Left colon (tissue), 2 donors: ENCODE measurements at regions not wholly inside any gene's neighbourhood (a gene's known extent, or its start where the extent isn't known, plus 50 kb on each side); places are given as distances from the start of the nearest gene placed in this dataset.
"Not testable (repeated sequence)": the region's sequence is repeated elsewhere in the genome, so short reads cannot be mapped to it uniquely, and the experiment has no call there.

Experiments
- ATAC-seq: fragments of 200-7000 bp; cut with Tn5 transposase; one replicate; pipeline ENCODE4 v1.9.1; 2020; ENCODE audit warnings: mild to moderate bottlenecking, moderate library complexity
- DNase-seq, 2 donors: peaks; one replicate each; pipeline ENCODE4 v3.0.0-alpha.2; 2020
- intact Hi-C, 2 donors: fragments of 100-400 bp; cut with DNase I in 1 of 2; cut with micrococcal nuclease in 1 of 2; formaldehyde crosslinking; loops; one replicate each; pipeline versions ENCODE4 v1.11.2 to v1.14.0; 2022; cut with DNase I, micrococcal nuclease
- donor health status: DM: no; HTN: no; CAD: no.
- donor health status: DM: yes; HTN: yes; CAD: no.

- DNase-seq, result no peak
- no peak for ATAC-seq
- intact Hi-C loops, result no loop called here
Observed at GRCh38 chr2:118589721-118590120, 257.7 kb downstream of the EN1 start.

- ATAC-seq, result no peak
- no peak for DNase-seq
- intact Hi-C loops, result no loop called here
Observed at GRCh38 chr2:118588850-118589249, 258.6 kb downstream of the EN1 start.

DNA sequence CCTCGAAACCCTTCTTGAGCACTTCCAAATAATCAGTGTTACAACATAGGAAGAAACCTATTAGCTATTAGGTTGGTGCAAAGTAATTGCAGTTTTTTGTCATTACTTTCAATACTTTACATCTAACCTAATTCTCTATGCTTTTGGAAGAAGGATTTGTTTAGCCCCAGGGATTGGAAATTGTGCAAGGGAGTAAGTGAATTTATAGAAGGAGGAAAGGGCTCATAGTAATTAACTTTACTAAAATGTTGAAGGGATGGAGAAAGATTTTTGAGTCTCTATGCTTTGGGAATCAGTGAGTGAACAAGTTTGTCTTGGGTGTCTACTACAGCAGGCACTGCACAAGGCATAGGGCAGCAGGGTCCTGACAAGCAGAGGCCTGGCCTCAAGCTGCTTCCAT is 261.1 kb downstream of the EN1 start:
- intact Hi-C loops, result no loop called here
- ATAC-seq (no peak), DNase-seq (no peak)

GRCh38 chr2:118584877-118585276 is 262.6 kb downstream of the EN1 start:
- intact Hi-C loops, result no loop called here
- DNase-seq (no peak), ATAC-seq (no peak)

GRCh38 chr2:118584062-118584749 is 263.2 kb downstream of the EN1 start:
- no peak for ATAC-seq
- intact Hi-C loops, result no loop called here
- no peak for DNase-seq

DNA sequence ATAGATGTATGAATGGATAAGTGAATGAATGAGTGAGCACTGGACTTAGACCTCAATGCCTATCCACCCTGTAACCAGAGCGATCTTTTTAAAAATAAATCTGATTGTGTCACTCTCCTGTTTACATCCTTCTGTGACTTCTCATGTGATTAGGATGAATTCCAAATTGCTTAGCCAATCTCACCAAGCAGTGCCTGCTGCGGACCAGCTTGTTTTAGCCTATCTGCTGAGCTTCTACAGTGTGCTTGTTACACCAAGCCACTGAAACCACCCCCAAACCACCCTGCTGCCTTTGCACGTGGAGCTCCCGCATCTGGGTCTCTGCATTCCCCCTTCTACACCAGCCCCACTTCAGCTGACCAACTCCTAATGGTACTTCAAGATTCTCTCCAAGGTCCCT is 265.4 kb downstream of the EN1 start:
- ATAC-seq (no peak), DNase-seq (no peak)
- intact Hi-C loops, result no loop called here

DNA sequence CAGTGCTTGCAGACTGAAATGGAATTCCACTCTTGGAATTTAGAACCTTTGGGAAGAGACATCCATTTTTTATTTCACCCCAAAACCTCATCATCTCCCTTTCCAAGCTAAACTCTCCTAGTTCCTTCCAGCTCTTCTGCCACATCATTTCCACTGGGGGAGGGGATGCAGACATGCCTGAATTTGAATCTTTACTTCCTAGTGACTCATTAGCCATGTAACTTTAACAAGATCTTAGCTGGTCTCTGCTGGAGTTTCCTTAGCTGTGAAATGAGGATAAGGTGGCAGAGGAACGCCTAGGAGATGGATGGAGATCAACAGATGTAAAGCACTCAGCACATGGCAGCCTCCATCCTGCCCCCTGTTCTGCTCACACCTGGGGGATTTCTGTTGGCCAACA is 266.8 kb downstream of the EN1 start:
- intact Hi-C loops, result no loop called here
- ATAC-seq (no peak), DNase-seq (no peak)

- ATAC-seq (no peak), DNase-seq (no peak)
- intact Hi-C loops, result no loop called here
Observed at GRCh38 chr2:118580107-118580506, 267.3 kb downstream of the EN1 start.

DNA sequence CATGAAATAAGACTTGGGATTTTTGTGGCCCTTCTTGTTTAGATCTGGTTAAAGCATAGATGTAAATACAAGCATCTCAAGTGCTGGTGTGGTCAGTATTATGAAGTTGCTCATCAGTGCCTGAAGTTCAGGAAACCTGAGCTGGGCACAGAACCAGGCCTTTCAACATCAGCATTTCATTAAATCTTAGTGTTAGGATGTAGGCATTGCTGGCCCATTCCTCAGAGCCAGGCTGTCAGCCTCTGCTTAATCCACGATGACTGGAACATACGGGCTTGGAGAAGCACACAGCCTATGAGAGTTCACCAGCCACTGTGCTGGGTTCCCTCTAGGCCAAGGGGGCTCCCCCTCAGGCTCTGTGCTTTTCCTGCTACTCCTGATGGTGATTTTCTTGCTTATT is 270.2 kb downstream of the EN1 start:
- intact Hi-C loops, result no loop called here
- DNase-seq (no peak), ATAC-seq (no peak)

DNA sequence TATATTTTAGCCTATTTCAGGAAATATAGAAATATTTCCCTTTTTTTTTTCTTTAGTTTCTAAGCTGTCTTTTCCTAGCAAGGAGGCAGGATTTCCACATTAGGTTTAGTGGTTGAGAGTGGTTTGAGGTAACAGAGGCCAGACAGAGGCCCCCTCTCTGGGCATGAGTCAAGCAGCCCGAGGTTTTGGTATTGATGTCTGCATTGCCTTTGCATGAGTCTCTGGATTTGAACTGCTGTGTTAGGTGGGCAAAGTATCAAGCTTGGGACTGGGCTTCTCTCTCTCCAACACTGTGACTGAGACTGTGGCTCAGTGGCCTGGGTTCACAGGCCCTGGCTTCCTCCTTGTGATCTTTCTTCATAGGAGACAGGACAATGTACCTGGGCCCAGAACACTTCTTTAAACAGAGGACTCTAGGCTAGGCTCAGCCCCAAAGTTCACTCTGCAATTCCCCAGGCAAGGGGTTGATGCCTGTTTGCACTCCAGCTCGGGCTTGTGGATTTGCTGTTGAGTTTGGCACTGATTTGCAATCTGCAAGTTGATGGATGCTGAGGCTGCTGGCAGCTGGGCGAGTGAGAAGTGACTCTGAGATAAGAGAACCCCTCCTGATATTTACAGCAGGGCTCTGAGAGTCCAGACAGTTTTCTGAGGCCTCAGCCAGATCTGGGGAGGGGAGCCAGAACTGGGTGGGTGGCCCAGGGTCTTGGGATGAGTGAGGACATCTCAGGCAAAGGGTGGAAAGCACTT is 271.2 kb downstream of the EN1 start:
- DNase-seq (no peak), ATAC-seq (no peak)
- intact Hi-C loops, result no loop called here

- intact Hi-C loops, DNase-seq, ATAC-seq: not testable (repeated sequence)
Observed at GRCh38 chr2:118572380-118572779, 275.1 kb downstream of the EN1 start.

DNA sequence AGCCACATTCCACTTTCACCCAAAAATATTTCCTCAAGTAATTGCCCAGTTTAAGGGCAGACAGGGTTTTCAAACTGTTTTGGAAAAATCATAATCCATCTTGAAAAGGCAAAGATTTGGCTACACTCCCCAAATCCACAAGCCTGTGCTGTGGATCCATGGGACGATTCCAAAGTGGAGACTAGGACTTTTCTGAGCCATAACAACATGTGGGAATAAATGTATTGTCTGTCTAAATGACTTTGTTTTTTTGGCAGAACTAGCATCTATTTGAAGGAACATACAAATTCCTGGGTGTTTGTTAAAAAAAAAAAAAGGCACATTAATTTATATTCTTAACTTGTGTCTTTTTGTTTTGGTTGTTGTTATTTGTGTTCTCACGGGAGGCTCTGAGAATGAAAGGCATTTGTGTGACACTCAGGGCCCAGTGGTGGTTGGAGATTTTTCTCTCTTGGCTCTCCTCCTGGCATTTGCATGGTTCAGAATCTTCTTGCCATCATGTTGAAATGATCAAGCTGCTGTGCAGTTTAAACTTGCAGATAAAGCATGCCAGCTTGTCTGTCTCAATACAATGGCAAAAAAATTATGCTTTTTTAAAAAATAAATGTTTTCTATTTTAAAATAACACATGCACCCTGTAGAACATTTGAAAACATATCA is 277.4 kb downstream of the EN1 start:
- ATAC-seq (no peak), DNase-seq (no peak)
- intact Hi-C loops, result no loop called here

DNA sequence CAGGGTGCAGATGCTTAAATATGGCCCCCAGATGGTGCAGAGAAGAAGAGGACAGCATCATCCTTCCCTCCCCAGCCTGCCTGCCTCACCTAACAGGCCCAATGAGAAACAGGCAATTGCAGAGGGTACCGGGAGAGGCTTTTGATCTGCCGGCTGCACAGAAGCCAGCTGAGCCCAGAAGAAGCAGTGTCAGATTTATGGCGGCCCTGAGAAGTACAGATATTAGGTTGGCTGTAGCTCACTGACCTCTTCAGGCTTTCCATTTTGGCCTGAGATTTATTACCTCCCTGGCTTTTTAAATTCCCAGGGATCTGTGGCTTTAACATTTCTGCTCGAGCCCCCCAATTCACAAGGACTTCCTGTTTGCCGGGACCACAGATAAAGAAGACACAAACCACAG is 278.7 kb downstream of the EN1 start:
- ATAC-seq (no peak), DNase-seq (no peak)
- intact Hi-C loops, result no loop called here

DNA sequence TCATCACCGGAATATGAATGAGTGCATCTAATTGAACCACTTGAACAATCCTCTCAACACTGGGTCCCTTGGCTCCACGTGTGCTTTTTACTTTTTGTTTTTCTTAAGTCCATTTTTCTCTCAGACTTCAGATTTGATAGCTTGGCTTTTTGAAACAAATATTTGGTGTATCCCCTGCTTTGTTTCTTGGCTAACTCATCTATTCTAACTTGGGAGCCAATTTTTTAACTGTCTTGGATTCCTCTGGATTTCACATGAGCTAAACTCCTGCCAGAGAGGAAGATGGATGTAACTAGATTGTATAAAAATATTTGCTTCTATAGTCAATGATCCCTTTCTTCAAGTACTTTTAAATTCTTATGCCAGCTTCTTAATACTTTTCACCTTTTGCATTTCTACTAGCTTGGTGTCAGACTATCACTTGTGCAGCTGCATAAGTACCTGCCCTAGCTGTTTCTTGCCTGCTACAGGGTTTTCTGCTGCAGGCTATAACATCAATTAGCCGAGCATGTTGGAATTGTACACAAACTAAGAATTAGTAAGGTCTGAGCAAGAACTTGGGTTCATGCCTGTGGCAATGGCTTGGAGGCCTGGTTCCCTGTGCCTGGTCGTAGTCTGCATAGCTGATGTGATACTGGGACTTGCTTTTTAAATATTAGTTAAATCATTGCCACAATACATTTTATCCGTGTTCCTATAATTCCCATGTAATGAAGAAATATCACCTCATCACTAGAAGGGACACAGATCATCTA is 281.5 kb downstream of the EN1 start:
- DNase-seq (no peak), ATAC-seq (no peak)
- intact Hi-C loops, result no loop called here

- DNase-seq (no peak), ATAC-seq (no peak)
- intact Hi-C loops, result no loop called here
Observed at GRCh38 chr2:118565301-118565700, 282.1 kb downstream of the EN1 start.

GRCh38 chr2:118562144-118562543 is 285.3 kb downstream of the EN1 start:
- no peak for DNase-seq
- intact Hi-C loops, result no loop called here
- no peak for ATAC-seq

DNA sequence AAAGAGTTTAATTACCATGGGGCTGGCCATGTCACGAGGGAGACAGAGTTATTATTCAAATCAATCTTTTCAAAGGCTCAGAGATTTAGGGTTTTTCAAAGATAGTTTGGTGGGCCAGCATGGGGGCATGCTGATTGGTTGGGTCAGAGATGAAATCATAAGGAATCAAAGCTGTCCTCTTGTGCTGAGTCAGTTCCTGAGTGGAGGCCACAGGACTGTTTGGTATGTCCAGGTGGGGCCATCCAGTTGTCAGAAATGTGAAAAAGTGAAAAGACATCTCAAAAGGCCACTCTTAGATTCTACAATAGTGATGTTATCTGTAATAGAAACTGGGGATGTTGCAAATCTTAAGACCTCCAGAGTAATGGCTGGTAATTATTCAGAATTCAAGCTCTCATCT is 288.6 kb downstream of the EN1 start:
- no peak for DNase-seq
- no peak for ATAC-seq
- intact Hi-C loops, result no loop called here

DNA sequence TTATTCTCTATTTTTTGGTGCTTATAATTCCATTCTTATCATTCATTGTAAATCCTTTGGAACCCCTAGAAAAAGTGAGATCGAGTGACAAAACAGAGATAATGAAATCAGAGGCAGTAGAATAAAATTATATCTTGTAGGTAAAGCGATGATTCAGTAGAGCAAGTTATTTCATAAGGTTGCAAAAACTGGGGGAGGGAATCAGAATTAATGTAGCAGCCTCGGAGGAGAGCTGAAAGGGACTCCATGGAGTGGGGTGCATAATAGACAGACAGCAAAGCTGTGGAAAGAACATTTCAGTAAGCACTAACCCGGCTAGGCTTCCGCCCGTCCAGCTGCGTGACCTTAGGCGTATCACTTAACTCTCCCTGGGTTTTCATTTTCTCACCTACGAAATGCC is 289.7 kb downstream of the EN1 start:
- no peak for ATAC-seq
- intact Hi-C loops, result no loop called here
- DNase-seq, result no peak

- no peak for ATAC-seq
- intact Hi-C loops, result no loop called here
- DNase-seq, result no peak
Observed at GRCh38 chr2:118557016-118557415, 290.4 kb downstream of the EN1 start.

DNA sequence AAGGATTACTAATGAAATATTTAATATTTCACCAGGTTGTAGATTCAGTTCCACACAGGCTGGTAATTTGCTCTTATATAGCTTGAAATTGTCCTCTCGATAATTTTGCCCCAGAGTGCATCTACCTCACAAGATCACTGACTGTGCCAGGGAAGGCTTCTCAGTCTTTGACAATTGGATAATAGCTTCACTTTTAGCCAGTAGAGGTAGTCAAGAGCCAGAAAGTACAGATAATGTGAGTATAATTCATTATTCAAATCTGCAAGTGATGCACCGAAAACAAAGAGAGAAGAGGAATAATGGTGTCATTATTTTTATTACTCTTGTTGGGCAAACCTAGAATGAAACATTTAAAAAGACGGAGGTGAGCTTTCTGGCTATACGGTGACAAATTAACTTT is 292.8 kb downstream of the EN1 start:
- ATAC-seq (no peak), DNase-seq (no peak)
- intact Hi-C loops, result no loop called here
